Left colon (tissue), 2 donors: ENCODE measurements at regions not wholly inside any gene's neighbourhood (a gene's known extent, or its start where the extent isn't known, plus 50 kb on each side); places are given as distances from the start of the nearest gene placed in this dataset.
"Not testable (repeated sequence)": the region's sequence is repeated elsewhere in the genome, so short reads cannot be mapped to it uniquely, and the experiment has no call there.

ENCODE experiments used
- ATAC-seq: fragments of 200-7000 bp; cut with Tn5 transposase; one replicate; pipeline ENCODE4 v1.9.1; 2020; ENCODE audit warnings: mild to moderate bottlenecking, moderate library complexity
- DNase-seq, 2 donors: peaks; one replicate each; pipeline ENCODE4 v3.0.0-alpha.2; 2020
- intact Hi-C, 2 donors: fragments of 100-400 bp; cut with DNase I in 1 of 2; cut with micrococcal nuclease in 1 of 2; formaldehyde crosslinking; loops; one replicate each; pipeline versions ENCODE4 v1.11.2 to v1.14.0; 2022; cut with DNase I, micrococcal nuclease
- donor health status: DM: no; HTN: no; CAD: no.
- donor health status: DM: yes; HTN: yes; CAD: no.

- ATAC-seq (no peak), DNase-seq (no peak)
- intact Hi-C loops: no loop called here
These were observed 268.4 kb downstream of the SOX4 start for GRCh38 chr6:21861942-21862341.

DNA sequence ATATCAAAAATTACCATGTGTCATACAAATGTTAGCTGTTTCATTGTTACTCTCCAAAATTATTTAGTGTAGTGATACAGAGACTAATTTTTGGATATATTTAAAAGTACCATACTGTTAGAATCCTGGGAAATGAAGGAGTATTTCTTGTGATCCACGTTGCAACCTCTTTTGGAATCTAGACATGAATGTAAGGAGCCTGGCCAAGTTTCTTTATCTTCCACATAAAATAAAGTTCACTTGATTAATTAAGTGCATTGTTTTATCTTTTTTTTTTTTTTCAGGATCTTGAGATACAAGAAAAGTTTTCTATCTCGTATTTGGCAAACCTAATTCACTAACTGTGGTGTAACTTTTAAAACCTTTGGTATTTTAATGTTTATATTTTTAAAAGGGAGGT is 270.7 kb downstream of the SOX4 start:
- DNase-seq: no peak
- no peak for ATAC-seq
- intact Hi-C loops: no loop called here

GRCh38 chr6:21868226-21868625 is 274.7 kb downstream of the SOX4 start:
- no peak for DNase-seq
- intact Hi-C loops: no loop called here
- no peak for ATAC-seq

DNA sequence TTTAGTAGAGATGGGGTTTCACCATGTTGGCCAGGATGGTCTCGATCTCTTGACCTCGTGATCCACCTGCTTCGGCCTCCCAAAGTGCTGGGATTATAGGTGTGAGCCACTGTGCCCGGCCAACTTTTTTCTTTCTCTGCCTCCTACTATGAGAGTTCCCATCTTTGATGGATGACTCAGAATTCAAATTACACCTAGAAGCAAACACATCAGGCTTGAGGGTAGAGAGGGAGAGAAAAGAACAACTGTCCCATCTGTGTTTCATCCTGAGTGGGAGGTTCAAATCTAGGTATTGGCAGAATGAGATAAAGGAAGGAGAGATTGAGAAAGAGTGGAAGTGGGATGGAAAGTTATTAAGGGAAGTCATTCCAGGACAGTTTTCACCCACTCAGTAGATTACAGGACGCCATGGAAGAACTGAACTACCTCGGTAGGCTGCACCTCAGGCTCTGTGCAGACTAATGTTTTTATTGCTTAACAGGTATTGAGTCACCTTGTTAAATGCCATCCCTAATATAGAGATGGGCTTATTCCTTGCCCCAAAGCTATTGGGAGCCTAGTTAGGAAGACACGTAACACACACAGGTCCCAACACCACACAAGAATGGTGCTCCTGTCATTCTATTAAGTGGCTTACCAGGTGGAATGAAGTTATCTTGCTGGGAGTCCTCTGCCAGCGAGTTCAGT is 275.7 kb downstream of the SOX4 start:
- DNase-seq: no peak
- intact Hi-C loops: no loop called here
- ATAC-seq: no peak

DNA sequence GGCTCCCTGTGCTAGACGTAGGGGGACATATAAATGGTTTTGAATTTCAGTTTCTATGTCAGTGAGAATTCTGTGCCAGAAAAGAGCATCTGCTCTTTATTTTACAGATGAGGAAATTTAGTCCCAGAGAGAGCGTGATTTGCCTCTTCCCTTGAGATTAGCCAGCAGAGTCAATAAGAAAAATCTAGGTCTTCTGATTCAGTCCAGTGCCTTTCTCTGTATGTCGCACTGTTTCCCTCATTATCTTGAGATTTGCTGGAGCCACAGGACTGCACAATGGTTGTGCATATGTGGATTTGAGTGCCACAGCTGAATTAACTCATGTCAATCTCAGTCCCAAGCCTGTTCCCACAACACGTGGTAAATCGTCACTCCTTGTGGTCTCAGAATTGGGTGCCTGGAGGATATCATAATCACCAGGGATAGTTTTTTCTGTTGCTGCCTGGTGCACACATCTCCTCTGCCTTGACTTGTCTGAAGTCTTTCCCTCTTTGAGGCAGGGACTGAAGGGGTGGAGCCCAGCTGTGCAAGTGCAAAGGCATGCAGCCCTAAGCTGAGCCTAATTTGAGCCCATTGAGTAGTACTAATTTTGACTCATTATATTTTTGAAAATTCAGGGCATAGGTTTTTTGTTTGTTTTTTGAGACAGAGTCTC is 276.7 kb downstream of the SOX4 start:
- DNase-seq (no peak), ATAC-seq (no peak)
- intact Hi-C loops: no loop called here

- ATAC-seq: no peak
- intact Hi-C loops: no loop called here
These were observed 278.3 kb downstream of the SOX4 start for GRCh38 chr6:21871831-21872230.

DNA sequence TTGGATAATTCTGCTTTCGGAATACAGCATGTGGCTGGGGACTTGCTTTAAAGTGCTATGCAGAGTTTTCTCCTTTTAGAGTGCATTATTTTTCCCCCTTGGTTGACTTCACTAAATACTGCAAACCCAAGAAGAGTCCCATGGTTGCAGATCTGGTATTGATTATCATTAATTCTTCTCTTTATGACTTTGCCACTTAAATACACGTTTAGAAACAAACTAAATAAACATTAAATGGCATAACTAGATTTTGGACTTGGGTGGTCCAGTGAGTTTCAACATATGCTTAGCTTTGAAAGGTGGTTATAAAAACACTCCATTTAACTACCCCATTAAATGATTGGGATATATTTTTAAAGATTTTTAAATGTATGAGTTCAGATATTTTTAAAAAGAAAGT is 279.2 kb downstream of the SOX4 start:
- DNase-seq (no peak), ATAC-seq (no peak)
- intact Hi-C loops: no loop called here

More at GRCh38 chr6:21871831-21872230, 278.3 kb downstream of the SOX4 start:
- no peak for DNase-seq

GRCh38 chr6:21873562-21873961 is 280.0 kb downstream of the SOX4 start:
- intact Hi-C loops: no loop called here
- DNase-seq: no peak
- ATAC-seq: no peak

DNA sequence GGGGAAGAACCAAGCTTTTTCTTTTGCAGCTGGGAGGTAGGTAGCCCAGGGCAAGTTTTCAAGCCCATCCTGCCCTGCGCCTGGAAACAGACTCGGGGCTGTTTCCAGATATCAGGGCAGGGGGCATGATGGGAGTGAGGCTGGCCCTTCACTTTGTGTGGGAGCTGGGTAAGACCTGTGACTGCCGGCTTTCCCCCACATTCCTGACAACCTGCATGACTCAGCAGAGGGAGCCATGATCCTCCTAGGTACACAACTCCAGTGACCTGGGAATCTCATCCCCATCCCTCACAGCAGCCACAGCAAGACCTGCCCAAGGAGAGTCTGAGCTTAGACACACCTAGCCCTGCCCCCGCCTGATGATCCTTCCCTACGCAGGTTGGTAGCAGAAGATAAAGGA is 280.8 kb downstream of the SOX4 start:
- no peak for ATAC-seq
- no peak for DNase-seq
- intact Hi-C loops: no loop called here

- ATAC-seq, DNase-seq, intact Hi-C loops: not testable (repeated sequence)
These were observed 283.5 kb downstream of the SOX4 start for GRCh38 chr6:21877037-21877436.

GRCh38 chr6:21880249-21880648 is 286.7 kb downstream of the SOX4 start:
- DNase-seq, ATAC-seq, intact Hi-C loops: not testable (repeated sequence)

- intact Hi-C loops: no loop called here
- ATAC-seq (no peak), DNase-seq (no peak)
These were observed 288.5 kb downstream of the SOX4 start for GRCh38 chr6:21881969-21882465.

DNA sequence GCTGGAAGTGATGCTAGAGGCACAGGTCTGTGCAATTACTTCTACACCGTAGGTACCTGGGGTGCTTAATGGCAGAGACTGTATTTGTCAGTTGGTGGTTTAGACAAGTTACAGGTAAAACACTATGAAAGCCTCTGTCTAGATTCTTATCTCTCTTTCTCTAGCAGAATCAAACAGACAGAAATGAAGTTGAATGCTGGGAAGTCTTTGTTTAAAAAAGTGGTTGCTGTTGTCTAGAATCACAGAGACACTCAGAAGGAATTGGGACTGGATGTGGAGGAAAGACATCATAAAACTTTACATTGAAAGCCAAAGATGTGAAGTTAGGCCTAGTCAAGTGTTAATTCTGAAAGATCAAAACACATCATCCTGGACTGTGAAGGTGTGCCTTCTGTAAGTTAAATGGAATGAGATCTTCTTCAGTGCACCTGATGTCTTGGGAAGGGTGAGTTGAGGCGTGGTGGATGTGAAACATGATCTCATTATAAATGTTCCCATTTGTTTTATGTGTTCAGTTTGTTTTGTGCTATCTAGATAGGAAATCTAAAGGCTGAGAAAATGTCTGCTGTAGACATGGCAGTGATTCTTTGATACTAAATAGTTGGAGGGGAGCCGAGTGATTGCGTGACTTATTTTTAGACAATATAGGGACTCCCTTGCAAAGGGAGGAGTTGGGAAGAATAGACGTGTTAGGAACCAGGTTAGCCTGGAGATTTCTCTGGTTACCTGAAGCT is 290.2 kb downstream of the SOX4 start:
- ATAC-seq (no peak), DNase-seq (no peak)
- intact Hi-C loops: no loop called here

DNA sequence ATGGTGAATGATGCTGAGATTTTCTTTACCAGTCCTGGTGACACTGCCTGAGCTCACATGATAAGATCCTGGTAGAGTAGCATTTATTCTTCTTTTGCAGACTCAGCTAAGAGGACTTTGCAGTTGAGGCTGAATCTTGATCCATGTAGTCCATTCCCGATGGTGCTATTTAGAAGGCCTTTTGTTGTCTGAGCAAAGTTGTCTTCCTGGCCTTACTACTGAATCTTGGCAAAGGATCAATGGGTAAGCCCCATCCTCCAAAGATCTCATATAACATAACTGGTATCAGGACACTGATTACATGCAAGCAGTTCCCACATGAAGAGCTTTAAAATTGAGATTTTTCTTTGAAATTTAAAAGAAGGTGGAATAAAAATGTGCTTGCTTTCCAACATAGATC is 291.6 kb downstream of the SOX4 start:
- ATAC-seq (no peak), DNase-seq (no peak)
- intact Hi-C loops: no loop called here

DNA sequence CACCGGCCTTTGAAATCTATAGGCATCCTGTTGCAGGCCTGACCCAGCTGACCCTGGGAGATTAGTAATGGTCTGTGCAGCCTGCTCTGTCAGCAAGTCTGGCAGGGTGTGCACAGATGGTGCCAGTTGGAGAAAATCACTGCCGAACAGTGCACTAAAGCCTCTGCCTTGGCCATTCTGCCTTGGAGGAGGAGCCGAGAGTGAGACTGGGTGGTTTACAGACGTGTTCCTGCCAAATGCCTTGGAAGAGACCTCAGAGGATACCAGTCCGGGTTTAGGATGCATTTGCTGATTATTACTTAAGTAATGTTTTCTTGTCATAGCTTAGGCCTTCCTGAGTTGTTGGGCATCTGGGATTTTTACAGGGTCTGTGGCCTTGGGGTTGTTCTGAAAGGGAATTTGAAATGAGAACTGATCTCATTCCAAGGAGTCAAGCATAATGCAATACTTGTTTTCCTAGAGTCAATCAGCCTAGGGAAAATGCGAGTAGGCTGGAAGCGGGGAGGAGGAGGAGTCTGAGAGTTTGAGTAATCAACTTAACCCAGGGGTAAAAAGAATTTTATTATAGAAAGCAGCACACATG is 292.1 kb downstream of the SOX4 start:
- intact Hi-C loops: no loop called here
- DNase-seq: no peak
- ATAC-seq: no peak

DNA sequence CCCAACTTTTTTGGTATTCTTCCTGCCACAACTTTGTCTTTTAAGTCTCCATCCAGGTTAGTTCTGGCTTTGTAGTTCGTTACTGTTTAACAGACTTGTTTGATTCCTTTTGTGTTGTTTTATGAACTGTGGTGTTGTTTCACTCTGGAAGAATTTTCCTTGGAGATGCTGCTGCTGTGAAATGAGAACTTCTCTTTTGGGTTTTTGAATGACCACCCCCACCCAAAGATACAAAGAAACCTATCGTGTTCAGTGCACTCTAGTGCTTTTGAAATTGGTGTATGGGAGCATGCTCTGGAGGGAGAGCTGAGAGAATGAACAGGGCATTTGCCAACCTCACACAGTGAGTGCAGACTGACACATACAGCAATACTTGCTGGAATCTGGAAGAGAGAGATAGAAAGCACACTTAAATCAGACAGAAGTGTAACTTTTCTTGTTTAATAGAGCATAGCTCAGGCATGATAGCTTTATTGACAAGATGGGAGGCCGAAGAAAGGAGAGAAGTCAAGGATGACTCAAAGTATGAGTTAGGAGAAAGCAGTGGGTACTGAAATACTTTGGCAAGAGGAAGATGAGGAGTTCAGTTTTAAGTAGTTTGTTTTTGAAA is 293.1 kb downstream of the SOX4 start:
- DNase-seq: no peak
- ATAC-seq: no peak
- intact Hi-C loops: no loop called here

DNA sequence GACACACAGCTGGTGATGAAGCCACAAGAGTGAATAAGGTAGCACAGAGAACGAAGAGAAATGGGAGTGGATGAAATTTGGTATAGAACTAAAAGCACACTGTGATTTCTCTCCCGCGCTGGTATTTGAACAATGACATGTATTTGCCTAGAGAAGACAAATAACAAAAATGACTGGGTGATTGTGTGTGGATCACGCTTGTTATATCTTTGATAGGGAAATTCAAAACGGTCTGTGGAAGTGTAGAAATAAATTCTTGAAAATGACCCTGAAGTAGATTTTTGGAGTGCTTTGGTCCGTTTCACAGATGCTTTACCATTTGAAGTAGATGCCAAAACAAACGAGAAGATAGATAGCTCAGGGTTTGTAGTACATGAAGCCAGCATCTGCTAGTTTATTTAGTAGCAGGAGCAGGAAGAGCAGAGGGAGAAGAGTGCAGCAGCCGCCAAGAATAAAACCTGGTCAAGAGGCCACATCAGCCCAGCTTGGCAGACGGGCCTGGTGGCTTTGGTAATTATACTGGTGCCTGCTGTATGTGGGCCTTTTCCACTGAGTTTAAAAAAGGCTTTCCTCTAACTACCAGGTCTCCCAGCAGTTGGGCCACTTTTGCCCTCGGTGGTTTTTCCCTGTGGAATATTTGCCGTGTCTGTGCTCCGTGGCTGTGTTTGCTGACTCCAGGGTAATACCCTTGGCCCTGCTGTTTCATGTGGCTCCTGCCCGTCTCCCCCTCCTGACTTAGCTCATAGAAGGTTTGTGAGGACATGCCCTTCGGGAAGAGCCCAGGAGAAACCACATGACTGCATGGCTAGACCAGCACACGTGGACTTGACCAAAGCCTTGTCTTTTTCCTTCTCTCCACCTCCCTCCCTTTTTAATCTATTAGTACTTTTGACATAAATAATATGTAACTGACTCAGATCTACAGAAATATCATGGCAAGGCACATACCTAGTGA is 294.0 kb downstream of the SOX4 start:
- DNase-seq: no peak
- intact Hi-C loops: no loop called here
- ATAC-seq: no peak

GRCh38 chr6:21891080-21891479 is 297.5 kb downstream of the SOX4 start:
- intact Hi-C loops: no loop called here
- DNase-seq (no peak), ATAC-seq (no peak)
